Fibroblast of pulmonary artery (primary cell): ENCODE measurements at regions not wholly inside any gene's neighbourhood (a gene's known extent, or its start where the extent isn't known, plus 50 kb on each side); places are given as distances from the start of the nearest gene placed in this dataset.

Experiments
- DNase-seq: peaks from one replicate; pipeline ENCODE4 v3.0.0-alpha.2; 2010; ENCODE audit warnings: low read depth
- H3K4me3 ChIP-seq: replicated peaks from 2 replicates; pipeline ENCODE4 v1.5.1; 2011; ENCODE audit warnings: low read depth, mild to moderate bottlenecking, control low read depth, low read length, moderate library complexity
- CTCF ChIP-seq: IDR thresholded peaks from 2 replicates; pipeline ENCODE4 v1.5.1; 2011; ENCODE audit warnings: mild to moderate bottlenecking, control low read depth, low read length, inconsistent platforms; ENCODE audit errors: missing control alignments

- no peak for TF ChIP-seq CTCF
- DNase-seq: no peak
- H3K4me3 ChIP-seq: no peak overlapping the region
These were observed 677.7 kb downstream of the TMEM121 start for GRCh38 chr14:106204063-106204462.

GRCh38 chr14:106207316-106207715 is 680.9 kb downstream of the TMEM121 start:
- DNase-seq: no peak
- no peak overlapping the region for H3K4me3 ChIP-seq
- no peak for TF ChIP-seq CTCF

GRCh38 chr14:106208794-106209193 is 682.4 kb downstream of the TMEM121 start:
- DNase-seq: no peak
- TF ChIP-seq CTCF: no peak
- H3K4me3 ChIP-seq: no peak overlapping the region

GRCh38 chr14:106209755-106210154 is 683.4 kb downstream of the TMEM121 start:
- no peak overlapping the region for H3K4me3 ChIP-seq
- no peak for DNase-seq
- TF ChIP-seq CTCF: no peak

GRCh38 chr14:106210650-106211049 is 684.3 kb downstream of the TMEM121 start:
- TF ChIP-seq CTCF: no peak
- no peak for DNase-seq
- H3K4me3 ChIP-seq: no peak overlapping the region

- H3K4me3 ChIP-seq: no peak overlapping the region
- no peak for DNase-seq
- no peak for TF ChIP-seq CTCF
These were observed 685.0 kb downstream of the TMEM121 start for GRCh38 chr14:106211334-106211900.

- TF ChIP-seq CTCF: no peak
- no peak overlapping the region for H3K4me3 ChIP-seq
- DNase-seq: no peak
These were observed 688.8 kb downstream of the TMEM121 start for GRCh38 chr14:106215229-106215628.
